ENCODE measurements at regions not wholly inside any gene's neighbourhood (a gene's known extent, or its start where the extent isn't known, plus 50 kb on each side); places are given as distances from the start of the nearest gene placed in this dataset.

GRCh38 chr11:37946155-37946766 is 1348.2 kb upstream of the RAG2 start:
- no peaks in the 10 kb centered on the region for H3K36me3 ChIP-seq
- intact Hi-C loops (cut with DNase I) = no loop called here
- no peaks in the 10 kb centered on the region for H3K27me3 ChIP-seq
- TF ChIP-seq, protein P1, sequence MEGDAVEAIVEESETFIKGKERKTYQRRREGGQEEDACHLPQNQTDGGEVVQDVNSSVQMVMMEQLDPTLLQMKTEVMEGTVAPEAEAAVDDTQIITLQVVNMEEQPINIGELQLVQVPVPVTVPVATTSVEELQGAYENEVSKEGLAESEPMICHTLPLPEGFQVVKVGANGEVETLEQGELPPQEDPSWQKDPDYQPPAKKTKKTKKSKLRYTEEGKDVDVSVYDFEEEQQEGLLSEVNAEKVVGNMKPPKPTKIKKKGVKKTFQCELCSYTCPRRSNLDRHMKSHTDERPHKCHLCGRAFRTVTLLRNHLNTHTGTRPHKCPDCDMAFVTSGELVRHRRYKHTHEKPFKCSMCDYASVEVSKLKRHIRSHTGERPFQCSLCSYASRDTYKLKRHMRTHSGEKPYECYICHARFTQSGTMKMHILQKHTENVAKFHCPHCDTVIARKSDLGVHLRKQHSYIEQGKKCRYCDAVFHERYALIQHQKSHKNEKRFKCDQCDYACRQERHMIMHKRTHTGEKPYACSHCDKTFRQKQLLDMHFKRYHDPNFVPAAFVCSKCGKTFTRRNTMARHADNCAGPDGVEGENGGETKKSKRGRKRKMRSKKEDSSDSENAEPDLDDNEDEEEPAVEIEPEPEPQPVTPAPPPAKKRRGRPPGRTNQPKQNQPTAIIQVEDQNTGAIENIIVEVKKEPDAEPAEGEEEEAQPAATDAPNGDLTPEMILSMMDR (IDR thresholded peaks at IDR 0.05) = no peak
- TF ChIP-seq EP300 (IDR thresholded peaks at IDR 0.05) = no peak
- TF ChIP-seq POLR2A (IDR thresholded peaks at IDR 0.05) = no peak
- DNase-seq = no peak
- H3K27ac ChIP-seq = no peak overlapping the region
- H3K4me1 ChIP-seq (ENCODE audit: insufficient read depth) = no peaks in the 10 kb centered on the region
- H3K9me3 ChIP-seq = no peaks in the 10 kb centered on the region
- 74 to 81% (median 78%) methylated on average over 4 of the region's 4 CpGs for WGBS, 3 donors
- no peak overlapping the region for H3K4me3 ChIP-seq

GRCh38 chr11:37942081-37942480 is 1344.0 kb upstream of the RAG2 start:
- Histone ChIP-seq H3K4me3 (no peak overlapping the region), H3K27me3 (no peaks in the 10 kb centered on the region), H3K36me3 (no peaks in the 10 kb centered on the region), H3K27ac (no peak overlapping the region), H3K4me1 (ENCODE audit: insufficient read depth) (no peaks in the 10 kb centered on the region), H3K9me3 (no peaks in the 10 kb centered on the region)
- DNase-seq = no peak
- 75 to 76% (median 76%) methylated on average over 2 of the region's 2 CpGs for WGBS, 3 donors
- intact Hi-C loops (cut with DNase I) = no loop called here
- no peak for TF ChIP-seq POLR2A (IDR thresholded peaks at IDR 0.05)
- TF ChIP-seq EP300 (IDR thresholded peaks at IDR 0.05) = no peak
- TF ChIP-seq, protein P1 (IDR thresholded peaks at IDR 0.05) = no peak

DNA sequence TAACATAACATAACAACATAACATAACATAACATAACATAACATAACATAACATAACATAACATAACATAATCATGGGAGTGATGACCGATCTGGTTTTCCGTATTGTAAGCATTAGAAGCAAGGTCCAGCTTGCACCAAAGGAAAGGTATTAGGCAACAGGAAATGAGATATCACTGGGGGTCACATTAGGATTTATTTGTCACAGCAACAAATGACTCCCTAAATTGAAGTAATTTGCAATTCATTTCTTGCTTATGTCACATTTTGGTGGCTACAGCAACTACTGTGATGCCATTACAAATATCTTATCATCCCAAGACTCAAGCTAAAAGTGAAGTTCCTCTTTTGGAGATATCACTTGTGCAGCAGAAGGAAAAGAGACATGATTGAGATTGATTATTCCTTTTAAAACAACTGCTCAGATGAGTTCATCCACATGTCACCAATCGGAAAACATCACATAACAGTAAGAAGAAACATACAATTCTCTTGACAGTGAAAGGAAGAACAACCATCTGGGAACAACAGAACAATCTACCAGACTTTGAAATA is 1331.1 kb upstream of the RAG2 start:
- no peaks in the 10 kb centered on the region for H3K9me3 ChIP-seq
- no peaks in the 10 kb centered on the region for H3K27me3 ChIP-seq
- 95 to 98% (median 96%) methylated on average over 3 of the region's 3 CpGs for WGBS, 3 donors
- H3K4me1 ChIP-seq (ENCODE audit: insufficient read depth) = no peaks in the 10 kb centered on the region
- no peak overlapping the region for H3K27ac ChIP-seq
- intact Hi-C loops (cut with DNase I) = no loop called here
- H3K36me3 ChIP-seq = no peaks in the 10 kb centered on the region
- DNase-seq = no peak
- no peak overlapping the region for H3K4me3 ChIP-seq
- TF ChIP-seq, protein P1 (IDR thresholded peaks at IDR 0.05) = no peak
- TF ChIP-seq POLR2A (IDR thresholded peaks at IDR 0.05) (no peak), EP300 (IDR thresholded peaks at IDR 0.05) (no peak)

DNA sequence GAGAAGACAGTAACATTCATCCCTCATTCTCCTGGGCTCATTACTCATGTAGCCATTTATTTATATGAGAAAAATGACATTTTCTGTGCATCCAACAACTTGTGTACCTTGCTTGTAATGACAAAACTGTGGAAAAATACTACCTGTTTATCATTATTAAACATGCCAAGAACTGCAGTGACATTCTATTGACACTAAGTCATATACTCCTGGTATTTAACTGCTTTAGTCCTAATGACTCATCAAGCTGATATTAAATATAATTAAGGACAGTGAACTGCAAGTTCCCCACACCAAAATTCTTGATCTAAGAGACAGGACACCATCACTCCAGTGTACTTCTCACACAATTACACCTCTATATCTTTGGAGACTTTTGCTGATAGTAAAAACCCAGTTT is 1328.7 kb upstream of the RAG2 start:
- Histone ChIP-seq H3K4me1 (ENCODE audit: insufficient read depth) (no peaks in the 10 kb centered on the region), H3K9me3 (no peaks in the 10 kb centered on the region), H3K27ac (no peak overlapping the region), H3K4me3 (no peak overlapping the region), H3K36me3 (no peaks in the 10 kb centered on the region), H3K27me3 (peaks cover 4% of the 10 kb centered on the region)
- TF ChIP-seq, protein P1 (IDR thresholded peaks at IDR 0.05) = no peak
- TF ChIP-seq EP300 (IDR thresholded peaks at IDR 0.05) = no peak
- TF ChIP-seq POLR2A (IDR thresholded peaks at IDR 0.05) = no peak
- DNase-seq = no peak
- intact Hi-C loops (cut with DNase I) = no loop called here

Data from ovary (tissue), 7 donors.